M059J (cell line): ENCODE measurements at regions not wholly inside any gene's neighbourhood (a gene's known extent, or its start where the extent isn't known, plus 50 kb on each side); places are given as distances from the start of the nearest gene placed in this dataset.
"Not testable (repeated sequence)": the region's sequence is repeated elsewhere in the genome, so short reads cannot be mapped to it uniquely, and the experiment has no call there.

Experiments
- DNase-seq: peaks from one replicate; pipeline ENCODE4 v3.0.0-alpha.2; 2012; ENCODE audit warnings: low read depth

DNA sequence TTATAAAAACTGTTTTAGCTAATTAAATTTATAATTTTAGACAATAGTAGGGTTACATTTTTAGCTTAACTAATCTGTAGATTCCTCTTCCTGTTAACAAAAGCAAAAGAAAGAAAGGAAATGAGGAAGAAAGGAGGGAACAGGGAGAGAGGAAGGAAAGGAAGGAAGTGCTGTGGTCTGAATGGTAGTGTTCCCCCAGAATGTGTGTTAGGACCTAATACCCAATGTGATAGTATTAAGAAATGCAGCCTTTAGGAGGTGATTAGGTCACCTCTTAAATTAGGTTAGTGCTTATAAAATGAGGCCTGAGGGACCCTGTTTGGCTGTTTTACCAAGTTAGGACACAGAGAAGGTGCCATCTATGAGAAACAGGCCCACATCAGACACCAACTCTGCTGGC, 136.9 kb upstream of the SAMSN1 start:
- no peak for DNase-seq

DNA sequence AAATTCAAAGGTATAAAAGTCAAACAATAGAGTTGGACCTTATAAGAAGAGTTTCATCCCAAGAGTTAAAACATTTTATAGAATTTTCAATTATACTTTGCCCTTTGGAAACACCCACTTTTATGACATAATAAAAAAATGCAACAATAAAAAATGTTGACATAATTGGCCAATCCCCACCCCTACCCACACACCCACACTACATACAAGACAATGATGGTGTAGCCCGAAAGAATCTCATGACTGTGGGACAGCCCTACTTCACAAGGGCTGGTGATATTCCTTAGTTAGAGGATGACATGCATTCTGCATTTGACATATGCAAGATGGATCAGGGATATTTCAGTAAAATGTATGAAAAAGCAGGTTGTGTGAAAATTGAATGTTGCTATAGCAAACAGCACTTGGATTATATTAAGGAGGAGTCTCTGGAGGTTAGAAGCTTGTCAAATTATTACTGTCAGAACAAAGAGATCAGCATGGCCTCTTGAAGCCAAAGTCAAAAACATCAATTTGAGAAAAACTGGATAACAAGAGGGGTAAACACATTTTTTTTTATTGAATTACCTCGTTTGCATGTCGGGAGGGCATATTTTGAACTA, 133.0 kb upstream of the SAMSN1 start:
- no peak for DNase-seq

DNA sequence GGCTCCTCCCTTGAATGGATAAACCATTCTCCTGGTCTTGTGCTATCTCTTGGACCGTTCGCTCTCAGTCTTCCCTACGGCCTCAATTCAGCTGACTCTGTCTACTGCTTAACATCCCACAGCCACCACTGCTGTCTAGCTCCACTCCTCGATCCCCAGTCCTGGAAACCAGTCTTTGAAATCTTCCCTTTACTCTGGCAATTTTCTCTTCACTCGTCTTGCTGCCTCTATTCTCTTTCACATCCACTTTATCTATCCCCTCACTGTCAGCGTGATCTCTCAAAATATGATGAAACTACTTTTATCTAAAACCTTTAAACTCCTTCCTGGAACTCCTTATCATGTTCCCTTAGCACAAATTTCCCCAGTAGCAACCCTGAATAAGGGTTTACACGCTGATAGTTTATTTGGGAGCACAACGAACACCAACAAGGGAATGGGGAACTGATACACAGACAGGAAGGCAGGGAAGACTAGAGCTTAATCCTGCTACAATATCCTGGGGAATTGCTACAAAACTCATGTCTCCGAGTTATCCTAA, 131.6 kb upstream of the SAMSN1 start:
- no peak for DNase-seq

DNA sequence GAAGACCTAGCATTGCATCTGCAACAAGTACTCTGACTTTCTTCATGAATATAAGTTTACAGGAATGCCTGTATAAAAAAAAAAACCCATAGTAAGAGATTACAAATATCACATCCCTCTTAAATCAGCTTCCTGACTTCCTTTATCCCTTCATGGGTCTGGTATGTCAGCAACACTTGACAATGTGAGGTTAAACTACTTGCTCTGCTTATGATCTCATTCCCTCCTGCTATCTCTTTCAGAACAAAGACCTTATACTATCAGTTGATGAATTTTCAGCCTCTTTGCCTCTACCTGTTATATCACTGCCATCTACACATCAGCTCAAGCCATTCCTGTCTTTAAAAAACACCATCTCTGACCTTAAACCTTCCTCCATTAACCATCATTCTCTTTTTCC, 130.9 kb upstream of the SAMSN1 start:
- DNase-seq: no peak

DNA sequence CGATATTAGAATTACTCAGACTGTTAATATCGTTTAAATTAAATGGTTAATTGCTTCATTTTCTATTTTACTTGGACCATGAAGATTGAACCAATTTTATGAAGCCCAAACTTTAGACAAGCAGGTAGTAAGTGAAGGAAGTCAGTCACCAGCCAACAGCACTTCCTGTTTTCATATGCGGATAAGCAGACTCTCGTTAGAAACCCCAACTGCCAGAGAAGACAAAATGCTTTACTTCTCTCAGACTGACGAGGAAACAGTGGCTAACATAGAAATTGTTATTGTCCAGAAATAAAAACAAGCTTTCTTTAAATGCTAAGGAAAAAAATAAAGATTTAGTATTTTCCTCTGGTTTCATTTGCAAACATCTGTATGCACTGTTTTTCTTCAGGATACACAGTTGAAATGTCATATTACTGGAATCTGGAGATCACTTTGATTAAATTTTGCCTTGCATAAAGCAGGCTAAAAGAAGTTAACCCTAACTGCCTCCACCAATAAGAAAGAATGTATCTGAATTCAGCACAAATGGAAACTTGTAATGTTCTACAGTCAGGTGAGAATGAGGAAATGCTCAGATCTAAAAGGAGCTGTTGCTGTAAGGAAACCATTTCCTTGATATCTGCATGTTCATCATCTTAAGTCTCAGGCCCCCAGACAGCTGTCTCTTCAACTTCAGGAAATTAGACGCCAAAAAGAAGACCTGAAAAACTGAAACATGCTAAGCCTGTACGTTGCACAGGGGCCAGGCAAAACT, 129.8 kb upstream of the SAMSN1 start:
- DNase-seq: no peak

DNA sequence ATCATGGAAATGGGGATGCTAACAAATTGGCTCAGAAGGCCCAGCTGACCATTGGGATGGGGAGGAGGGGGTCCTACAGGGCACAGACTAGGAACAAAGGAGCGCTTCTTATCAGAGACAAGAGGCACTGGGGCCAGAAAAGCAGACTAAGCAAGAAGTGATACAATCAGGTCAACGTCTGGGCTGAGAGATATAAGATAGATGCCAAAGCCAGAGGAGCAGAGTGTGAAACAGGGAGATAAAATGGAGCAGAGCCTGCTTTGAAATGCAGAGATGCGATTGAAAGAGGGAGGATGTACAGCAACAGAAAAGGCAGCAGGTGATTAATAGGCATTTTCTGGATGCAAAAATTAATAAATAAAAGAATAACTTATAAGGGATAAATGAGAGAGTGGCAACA, 127.5 kb upstream of the SAMSN1 start:
- no peak for DNase-seq

DNA sequence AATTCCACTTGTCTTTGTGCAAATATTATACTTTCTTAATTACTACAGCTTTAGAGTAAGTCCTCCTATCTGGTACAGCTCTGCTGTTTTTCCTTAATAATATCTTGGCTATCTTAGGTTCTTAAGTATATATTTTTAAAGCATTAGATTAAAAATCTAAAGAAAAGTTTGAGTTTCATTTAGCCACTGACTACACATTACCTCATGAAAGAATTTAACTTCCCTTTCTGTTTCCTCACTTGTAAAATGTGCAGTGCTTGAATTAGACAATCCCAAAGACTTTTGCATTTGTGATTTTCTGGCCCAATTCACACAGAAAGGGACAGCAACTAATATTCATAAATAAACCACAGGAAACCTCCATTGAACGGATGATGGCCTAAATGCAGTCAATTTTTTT, 126.4 kb upstream of the SAMSN1 start:
- DNase-seq: no peak

DNA sequence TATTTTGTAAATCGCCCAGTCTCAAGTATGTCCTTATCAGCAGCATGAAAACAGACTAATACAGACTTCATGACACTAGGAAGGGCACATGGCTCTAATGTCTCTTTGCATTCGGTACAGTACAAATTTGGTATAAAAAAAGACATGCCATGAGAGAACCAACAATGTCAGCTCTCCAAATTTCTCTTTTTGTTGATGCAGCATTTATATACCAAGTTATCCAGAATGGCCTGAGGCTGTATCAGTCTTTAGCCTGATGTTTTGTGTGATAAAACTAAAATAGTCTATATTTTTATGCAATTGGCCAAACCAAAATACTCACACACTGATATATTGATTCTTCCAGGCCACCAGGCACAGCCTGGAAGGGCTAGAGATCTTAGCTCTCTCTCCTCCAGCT, 124.3 kb upstream of the SAMSN1 start:
- no peak for DNase-seq

DNA sequence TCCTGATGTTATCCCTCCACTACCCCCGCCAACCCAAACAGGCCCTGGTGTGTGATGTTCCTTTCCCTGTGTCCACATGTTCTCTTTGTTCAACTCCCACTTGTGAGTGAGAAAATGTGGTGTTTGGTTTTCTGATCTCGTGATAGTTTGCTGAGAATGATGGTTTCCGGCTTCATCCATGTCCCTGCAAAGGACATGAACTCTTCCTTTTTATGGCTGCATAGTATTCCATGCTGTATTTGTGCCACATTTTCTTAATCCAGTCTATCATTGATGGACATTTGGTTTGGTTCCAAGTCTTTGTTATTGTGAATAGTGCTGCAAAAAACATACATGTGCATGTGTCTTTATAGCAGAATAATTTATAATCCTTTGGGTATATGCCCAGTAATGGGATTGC, 123.0 kb upstream of the SAMSN1 start:
- not testable (repeated sequence) for DNase-seq

DNA sequence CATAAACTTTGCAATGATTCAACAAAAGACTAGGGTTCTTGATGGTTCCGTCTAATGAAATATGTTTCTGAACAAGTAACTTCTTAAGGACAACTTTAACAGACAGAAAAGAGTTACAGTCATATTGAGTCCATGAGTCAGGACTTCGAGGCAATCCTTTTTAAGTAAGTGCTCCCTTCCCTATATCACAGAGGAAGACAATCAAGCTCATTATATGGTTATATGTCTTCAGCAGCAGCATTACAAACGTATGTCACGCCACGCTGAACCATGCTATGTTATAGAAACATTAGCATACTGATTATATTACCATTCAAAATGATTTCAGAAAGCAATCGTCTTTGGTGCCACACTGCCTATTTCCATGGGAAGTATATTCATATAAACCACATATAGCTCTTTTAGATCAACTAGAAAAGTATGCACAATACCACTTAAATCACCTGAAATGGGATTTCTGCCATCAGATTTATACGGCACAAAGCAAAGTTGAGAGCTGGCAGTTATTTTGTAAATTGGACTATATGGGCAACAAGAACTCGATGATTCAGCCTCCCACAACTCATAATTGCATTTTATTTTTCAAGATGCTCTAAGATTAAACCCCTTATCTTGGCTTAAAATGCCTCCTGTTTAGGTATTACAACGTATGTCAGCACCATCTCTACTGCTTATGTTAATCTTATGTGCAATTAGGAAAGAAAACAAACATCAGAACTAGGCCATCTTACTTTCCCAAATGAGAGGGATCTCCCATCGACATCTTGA, 111.3 kb upstream of the SAMSN1 start:
- no peak for DNase-seq

DNA sequence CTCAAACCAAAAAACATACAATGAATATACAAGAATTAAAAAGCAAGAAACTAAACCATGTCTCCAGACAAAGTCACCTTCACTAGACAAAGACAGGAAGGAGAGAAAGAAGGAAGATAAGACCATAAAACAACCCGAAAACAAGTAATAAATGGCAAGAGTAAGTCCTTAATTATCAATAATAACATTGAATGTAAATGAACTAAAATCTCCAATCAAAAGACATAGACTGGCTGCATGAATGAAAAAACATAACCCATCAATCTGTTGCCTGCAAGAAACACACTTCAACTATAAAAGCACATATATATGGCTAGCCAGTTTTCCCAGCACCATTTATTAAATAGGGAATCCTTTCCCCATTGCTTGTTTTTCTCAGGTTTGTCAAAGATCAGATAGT, 100.8 kb upstream of the SAMSN1 start:
- no peak for DNase-seq

DNA sequence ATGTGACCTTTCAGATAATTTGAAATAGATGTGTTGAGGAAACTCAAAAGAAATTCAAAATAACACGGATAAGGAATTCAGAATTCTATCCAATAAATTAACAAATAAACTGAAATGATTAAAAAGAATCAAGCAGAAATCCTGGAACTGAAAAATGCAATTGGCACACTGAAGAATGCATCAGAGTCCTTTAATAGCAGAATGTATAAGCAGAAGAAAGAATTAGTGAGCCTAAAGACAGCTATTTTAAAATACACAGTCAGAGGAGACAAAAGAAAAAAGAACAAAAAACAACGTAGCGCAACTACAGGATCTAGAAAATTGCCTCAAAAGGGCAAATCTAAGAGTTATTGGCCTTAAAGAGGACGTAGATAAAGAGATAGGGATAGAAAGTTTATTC, 99.6 kb upstream of the SAMSN1 start:
- DNase-seq: no peak

DNA sequence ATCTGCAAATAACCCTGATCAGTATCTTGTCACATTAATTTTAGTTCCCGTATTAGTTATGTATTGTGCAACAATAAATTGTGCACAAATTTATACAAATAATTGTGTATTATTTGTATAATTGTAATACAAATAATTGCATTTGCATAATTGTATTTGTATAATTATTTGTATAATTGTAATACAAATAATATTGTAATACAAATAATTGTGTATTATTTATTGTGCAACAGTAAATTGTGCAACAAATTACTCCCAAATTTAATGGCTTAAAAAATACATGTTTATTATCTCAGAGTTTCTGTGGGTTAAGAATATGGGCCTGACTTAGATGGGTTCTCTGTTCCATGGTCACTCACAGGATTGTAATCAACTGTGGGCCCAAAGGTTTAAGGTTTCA, 86.2 kb upstream of the SAMSN1 start:
- DNase-seq: no peak

DNA sequence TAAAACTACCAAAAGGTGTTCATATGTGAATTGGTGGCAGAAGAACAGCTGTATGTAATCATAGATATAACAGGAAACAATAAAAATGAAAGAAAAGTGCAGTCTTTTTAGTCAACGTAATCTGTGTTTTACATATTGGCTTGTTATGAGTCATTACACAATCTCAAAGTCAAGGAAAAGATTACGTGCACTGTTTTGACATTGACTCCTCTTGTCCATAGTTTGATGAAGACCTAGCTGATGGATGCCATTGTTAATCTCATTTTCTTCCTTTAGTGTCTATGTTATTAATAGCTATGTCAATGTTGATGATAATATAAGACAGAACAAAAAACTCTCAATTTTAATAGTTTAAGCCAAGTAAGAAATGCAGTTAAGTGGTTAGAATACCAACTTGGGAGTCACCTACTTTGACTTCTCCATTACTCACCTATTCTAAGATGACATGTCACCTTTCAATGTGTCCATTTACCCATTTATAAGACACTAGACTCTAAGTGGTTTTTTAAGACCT, 84.5 kb upstream of the SAMSN1 start:
- no peak for DNase-seq

DNA sequence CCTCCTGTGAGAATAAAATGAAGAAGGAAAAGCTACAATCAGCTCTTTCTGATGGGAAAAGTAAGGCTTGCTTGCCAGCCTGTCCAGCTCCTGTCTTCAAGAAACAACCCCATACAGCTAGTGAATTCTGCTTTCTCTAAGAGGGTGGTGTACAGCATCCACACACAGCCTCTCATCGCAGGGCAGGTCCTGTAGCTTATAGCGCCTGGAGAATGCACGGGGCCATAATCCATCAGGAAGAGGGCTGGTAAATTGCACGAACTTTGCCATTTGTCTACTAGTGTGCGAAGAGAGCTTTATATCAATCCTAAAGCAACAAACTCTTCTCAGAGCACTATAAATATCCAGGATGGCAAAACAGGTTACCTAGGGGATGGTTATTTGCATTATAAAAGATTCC, 83.3 kb upstream of the SAMSN1 start:
- DNase-seq: no peak

DNA sequence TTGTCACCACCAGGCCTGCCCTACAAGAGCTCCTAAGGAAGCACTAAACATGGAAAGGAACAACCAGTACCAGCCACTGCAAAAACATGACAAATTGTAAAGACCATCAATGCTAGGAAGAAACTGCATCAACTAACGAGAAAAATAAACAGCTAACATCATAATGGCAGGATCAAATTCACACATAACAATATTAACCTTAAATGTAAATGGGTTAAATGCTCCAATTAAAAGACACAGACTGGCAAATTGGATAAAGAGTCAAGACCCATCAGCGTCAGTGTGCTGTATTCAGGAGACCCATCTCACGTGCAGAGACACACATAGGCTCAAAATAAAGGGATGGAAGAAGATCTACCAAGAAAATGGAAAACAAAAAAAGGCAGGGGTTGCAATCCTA, 77.0 kb upstream of the SAMSN1 start:
- not testable (repeated sequence) for DNase-seq

DNA sequence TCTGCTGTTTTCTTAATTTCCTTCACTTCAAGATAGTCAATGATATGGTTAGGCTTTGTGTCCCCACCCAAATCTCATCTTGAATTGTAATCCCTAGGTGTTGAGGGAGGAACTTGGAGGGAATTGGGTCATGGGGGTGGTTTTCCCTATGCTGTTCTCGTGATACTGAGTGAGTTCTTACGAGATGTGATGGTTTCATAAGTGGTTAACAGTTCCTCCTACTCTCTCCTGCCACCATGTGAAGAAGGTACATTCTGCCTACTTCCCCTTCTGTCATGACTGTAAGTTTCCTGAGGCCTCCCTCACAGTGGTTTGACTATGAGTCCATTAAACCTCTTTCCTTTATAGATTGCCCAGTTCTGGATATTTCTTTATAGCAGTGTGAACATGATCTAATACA, 74.0 kb upstream of the SAMSN1 start:
- no peak for DNase-seq

DNA sequence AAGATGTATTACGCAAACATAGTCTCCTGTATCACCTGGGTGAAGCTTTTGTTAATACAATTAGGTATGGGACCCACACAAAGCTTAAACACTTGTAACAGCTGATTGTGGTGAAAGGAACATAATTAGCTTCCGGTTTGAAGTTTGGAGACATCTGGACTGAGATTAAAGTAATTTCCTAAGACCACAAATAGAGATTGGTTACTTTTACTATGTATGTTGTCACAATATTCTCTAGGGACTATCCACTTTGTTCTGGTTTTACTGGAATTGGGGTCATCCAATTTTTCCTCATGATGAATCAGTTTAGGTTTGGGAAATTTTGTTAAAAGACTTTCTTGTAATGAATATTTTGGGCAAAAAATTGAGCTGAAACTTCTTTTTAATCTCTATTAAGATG, 71.8 kb upstream of the SAMSN1 start:
- DNase-seq: no peak

DNA sequence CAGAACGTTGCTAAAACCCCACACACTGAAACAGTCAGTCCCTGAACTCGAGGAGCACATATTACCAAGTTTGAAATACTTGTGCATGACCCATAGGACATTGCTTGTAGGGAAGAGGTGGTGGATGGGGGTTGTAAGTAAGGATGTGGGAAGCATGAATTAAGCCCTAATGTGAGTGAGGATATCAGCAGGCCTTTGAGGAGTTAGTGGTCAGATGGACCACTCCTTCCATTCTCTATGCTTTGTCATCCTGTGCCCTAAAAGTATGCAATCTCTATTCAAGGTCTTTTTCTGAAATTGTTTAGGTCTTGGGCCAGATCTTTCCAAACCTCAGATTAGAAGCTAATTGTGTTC, 70.9 kb upstream of the SAMSN1 start:
- no peak for DNase-seq

DNA sequence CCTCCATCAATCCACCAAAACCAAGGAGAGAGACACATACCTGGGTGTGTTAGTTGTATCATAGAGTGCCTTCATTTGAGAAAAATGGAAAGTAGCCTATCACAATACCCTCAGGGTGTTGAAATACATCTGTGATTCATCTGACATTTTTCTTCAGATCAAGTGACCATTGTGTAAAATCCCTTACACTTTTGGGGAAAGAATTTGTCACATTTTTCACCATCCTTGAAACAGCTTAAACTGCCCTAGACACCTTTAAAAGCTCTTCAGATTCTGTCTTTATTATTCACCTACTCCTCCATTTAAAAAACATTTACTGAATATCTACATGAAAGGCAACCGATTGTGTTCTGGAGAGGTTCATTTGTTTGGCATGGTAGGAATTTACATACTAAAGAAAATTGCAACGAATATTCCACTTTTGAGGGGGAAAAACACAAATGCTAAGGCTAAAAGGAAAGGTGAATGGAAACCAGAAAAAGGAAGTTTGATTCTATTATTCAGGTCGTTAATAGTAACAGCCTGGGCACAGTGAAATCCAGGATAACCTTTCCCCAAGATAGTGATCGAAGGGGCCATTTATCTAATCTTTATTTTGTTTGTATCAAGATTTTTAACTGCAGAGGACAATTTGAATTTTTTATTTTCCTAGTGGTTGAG, 70.4 kb upstream of the SAMSN1 start:
- peak; percentile 6 for DNase-seq

DNA sequence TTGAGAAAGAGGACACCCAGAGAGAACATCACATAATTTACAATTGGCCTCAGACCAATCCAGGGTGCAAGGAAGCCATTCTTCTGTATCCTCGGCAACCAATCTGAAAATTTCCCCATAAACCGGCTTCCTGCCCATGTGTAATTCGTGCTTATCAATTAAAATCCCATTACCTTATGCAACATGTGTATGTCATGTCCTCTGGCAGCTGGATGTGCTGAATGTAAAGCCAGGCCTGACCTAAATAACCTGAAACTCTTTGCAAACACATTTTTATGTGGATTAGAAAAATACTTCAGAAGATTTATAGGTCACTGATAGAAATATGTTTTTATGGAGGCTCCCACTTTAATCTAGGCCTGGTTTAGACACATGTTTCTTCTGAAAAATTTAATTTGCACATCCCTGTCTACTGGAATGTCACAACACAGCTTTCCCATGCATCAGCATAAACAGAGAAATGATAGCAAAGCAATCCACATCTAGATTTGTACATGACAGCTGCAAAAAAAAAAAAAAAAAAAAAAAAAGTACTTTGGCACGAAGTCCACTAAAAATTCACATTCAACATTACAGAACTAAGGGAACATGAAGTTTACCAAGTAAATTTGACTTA, 69.4 kb upstream of the SAMSN1 start:
- no peak for DNase-seq

DNA sequence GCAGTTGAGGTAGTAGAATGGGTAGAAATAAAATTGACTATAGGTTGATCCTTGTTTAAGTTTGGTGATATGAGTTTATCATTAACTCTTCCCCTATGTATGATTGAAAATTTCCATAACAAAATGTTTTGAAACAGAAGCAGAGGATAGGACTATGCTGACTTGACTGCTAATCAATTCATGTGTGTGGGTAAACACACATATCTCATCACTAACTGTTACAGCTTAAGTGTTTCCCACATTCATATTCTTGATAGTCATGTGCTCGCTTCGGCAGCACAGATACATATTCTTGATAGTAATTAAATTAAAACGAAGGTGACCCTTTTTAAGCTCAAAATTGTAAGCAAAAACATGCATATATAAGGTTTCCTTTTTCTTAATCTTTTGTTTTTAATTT, 68.2 kb upstream of the SAMSN1 start:
- no peak for DNase-seq
